ENCODE measurements at regions not wholly inside any gene's neighbourhood (a gene's known extent, or its start where the extent isn't known, plus 50 kb on each side); places are given as distances from the start of the nearest gene placed in this dataset.

DNA sequence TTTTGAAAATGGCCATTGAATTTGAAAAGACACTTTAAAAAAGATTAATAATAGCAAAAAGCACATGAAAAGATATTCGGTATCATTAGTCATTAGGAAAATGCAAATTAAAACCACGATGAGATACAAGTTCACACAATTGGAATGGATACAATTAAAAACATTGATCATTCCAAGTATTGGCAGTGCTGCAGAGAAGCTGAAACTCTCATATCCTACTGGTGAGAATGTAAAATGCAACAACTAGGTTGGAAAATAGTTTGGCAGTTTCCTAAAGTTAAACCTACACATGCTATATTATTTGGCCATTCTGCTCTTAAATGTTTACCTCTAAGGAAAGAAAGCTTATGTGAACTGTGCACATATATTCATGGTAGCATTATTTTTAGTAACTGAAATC, 838.7 kb upstream of the PRMT6 start:
- ATAC-seq: no peak
- H2AFZ ChIP-seq (ENCODE audit: low read length): no peak overlapping the region
- in situ Hi-C loops (cut with HindIII; ENCODE audit: extremely low pct_ligation_motif_present, low pct_unique_long_range_greater_than_20kb): no loop called here
- no peaks in the 10 kb centered on the region for H3K27me3 ChIP-seq (ENCODE audit: control insufficient read depth in 1 of 2, insufficient read depth in 2 of 2, low read length in 2 of 2)
- no peaks in the 10 kb centered on the region for H3K36me3 ChIP-seq (replicated peaks in 1 of 2; ENCODE audit: control insufficient read depth in 1 of 2, insufficient read depth in 2 of 2, low read length in 2 of 2)
- H3K27ac ChIP-seq (ENCODE audit: extremely low read length, insufficient read depth, low read length): no peak overlapping the region
- H4K20me1 ChIP-seq (ENCODE audit: insufficient read depth, low read length): no peaks in the 10 kb centered on the region
- FAIRE-seq: no peak
- CTCF ChIA-PET (ENCODE audit: low intra/inter-chr PET ratio, low total read pairs): no interaction called here
- H3K4me3 ChIP-seq (replicated peaks in 1 of 3; ENCODE audit: insufficient read depth in 1 of 3, low read depth in 2 of 3, low read length in 3 of 3): no peak overlapping the region
- BruUV-seq (replicated peaks): no TSS peak
- H3K79me2 ChIP-seq (ENCODE audit: insufficient read depth, low read length): no peaks in the 10 kb centered on the region
- H3K9me3 ChIP-seq (ENCODE audit: low read length): peaks cover 30% of the 10 kb centered on the region
- H3K4me2 ChIP-seq (ENCODE audit: low read depth, low read length): no peak overlapping the region
- POLR2A ChIA-PET: no interaction called here
- no peak for TF ChIP-seq ZC3H4 (CRISPR knock-in tag; IDR thresholded peaks at IDR 0.05; ENCODE audit: borderline replicate concordance)
- no peak for TF ChIP-seq FOXK1 (CRISPR knock-in tag; IDR thresholded peaks at IDR 0.05; ENCODE audit: borderline replicate concordance, low read depth)
- no peak for TF ChIP-seq ZNF430 (CRISPR knock-in tag; IDR thresholded peaks at IDR 0.05)
- TF ChIP-seq ELF4 (CRISPR knock-in tag; IDR thresholded peaks at IDR 0.05; ENCODE audit: borderline replicate concordance): no peak
- no peak for TF ChIP-seq FLYWCH1 (CRISPR knock-in tag; IDR thresholded peaks at IDR 0.05)
- TF ChIP-seq ZNF773 (CRISPR knock-in tag; IDR thresholded peaks at IDR 0.05; ENCODE audit: borderline replicate concordance): no peak
- TF ChIP-seq, protein P1, sequence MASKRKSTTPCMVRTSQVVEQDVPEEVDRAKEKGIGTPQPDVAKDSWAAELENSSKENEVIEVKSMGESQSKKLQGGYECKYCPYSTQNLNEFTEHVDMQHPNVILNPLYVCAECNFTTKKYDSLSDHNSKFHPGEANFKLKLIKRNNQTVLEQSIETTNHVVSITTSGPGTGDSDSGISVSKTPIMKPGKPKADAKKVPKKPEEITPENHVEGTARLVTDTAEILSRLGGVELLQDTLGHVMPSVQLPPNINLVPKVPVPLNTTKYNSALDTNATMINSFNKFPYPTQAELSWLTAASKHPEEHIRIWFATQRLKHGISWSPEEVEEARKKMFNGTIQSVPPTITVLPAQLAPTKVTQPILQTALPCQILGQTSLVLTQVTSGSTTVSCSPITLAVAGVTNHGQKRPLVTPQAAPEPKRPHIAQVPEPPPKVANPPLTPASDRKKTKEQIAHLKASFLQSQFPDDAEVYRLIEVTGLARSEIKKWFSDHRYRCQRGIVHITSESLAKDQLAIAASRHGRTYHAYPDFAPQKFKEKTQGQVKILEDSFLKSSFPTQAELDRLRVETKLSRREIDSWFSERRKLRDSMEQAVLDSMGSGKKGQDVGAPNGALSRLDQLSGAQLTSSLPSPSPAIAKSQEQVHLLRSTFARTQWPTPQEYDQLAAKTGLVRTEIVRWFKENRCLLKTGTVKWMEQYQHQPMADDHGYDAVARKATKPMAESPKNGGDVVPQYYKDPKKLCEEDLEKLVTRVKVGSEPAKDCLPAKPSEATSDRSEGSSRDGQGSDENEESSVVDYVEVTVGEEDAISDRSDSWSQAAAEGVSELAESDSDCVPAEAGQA (IDR thresholded peaks at IDR 0.05; ENCODE audit: low read depth): no peak
- TF ChIP-seq, protein P1 (CRISPR knock-in tag; IDR thresholded peaks at IDR 0.05; ENCODE audit: borderline replicate concordance): no peak
- no peak for TF ChIP-seq ZNF44 (CRISPR knock-in tag; IDR thresholded peaks at IDR 0.05)
- TF ChIP-seq ZNF775 (CRISPR knock-in tag; IDR thresholded peaks at IDR 0.05; ENCODE audit: borderline replicate concordance): no peak
- TF ChIP-seq IRX3 (CRISPR knock-in tag; IDR thresholded peaks at IDR 0.05; ENCODE audit: borderline replicate concordance, low read depth): no peak
- no peak for TF ChIP-seq SP2 (CRISPR knock-in tag; IDR thresholded peaks at IDR 0.05)
- DNase-seq (ENCODE audit: low spot score): no peak
- intact Hi-C loops (cut with micrococcal nuclease; ENCODE audit: unreplicated experiment): no loop called here
- H3K4me1 ChIP-seq (ENCODE audit: insufficient read depth, low read length): no peaks in the 10 kb centered on the region
- no peak overlapping the region for H3K9ac ChIP-seq (ENCODE audit: insufficient read depth, low read depth, low read length)
- WGBS (ENCODE audit: low lambda C conversion rate): 0% methylated on average over 2 of the region's 2 CpGs
